HCT116 (cell line): ENCODE measurements at regions not wholly inside any gene's neighbourhood (a gene's known extent, or its start where the extent isn't known, plus 50 kb on each side); places are given as distances from the start of the nearest gene placed in this dataset.

Source experiments
- CBX3 ChIP-seq: IDR thresholded peaks from 2 replicates; pipeline ENCODE4 v1.6.1; 2012; ENCODE audit warnings: low read depth
- CTCF ChIP-seq, 3 experiments: fragments of 200-600 bp in 1 of 3; sonication (generic) in 1 of 3; IDR thresholded peaks in 2 of 3; conservative IDR thresholded peaks in 1 of 3; 2 replicates each; pipeline ENCODE4 v1.5.1; 2012 to 2017; ENCODE audit warnings: low read depth in 2 of 3, low read length in 2 of 3, antibody characterized with exemption in 1 of 3, borderline replicate concordance in 1 of 3, control low read depth in 1 of 3, mild to moderate bottlenecking in 1 of 3, mixed read lengths in 1 of 3, mixed run types in 1 of 3, moderate library complexity in 1 of 3; ENCODE audit not compliant: insufficient read depth in 1 of 3
- POLR2A ChIP-seq: IDR thresholded peaks from 2 replicates; pipeline ENCODE4 v1.7.0; 2011; ENCODE audit warnings: borderline replicate concordance; ENCODE audit not compliant: insufficient read depth, insufficient read length; ENCODE audit errors: extremely low read depth
- ZBTB33 ChIP-seq: IDR thresholded peaks from 2 replicates; pipeline ENCODE4 v1.6.1; 2011; ENCODE audit warnings: mild to moderate bottlenecking, low read length, moderate library complexity; ENCODE audit not compliant: insufficient replicate concordance; ENCODE audit errors: extremely low read depth

GRCh38 chr12:25741917-25742316 is 188.8 kb upstream of the LMNTD1 start:
- TF ChIP-seq POLR2A (no peak), CTCF (IDR thresholded peaks at IDR 0.05 in 2 of 3, conservative IDR thresholded peaks at IDR 0.05 in 1 of 3; ENCODE audit: borderline replicate concordance in 1 of 3, insufficient read depth in 1 of 3, low read depth in 2 of 3, low read length in 2 of 3) (no peak), ZBTB33 (no peak), CBX3 (no peak)
